Endothelial cell of umbilical vein (primary cell): ENCODE measurements at regions not wholly inside any gene's neighbourhood (a gene's known extent, or its start where the extent isn't known, plus 50 kb on each side); places are given as distances from the start of the nearest gene placed in this dataset.

Source experiments
- BruUV-seq: library from RNA; stranded (reverse); fragments of 400-500 nt; replicated peaks from 2 replicates; lab custom pipeline; 2021; lab: Mats Ljungman, UMichigan
- CTCF ChIA-PET: fragments of 300-600, 350-600 bp; sonication (Branson Sonifier 250); formaldehyde crosslinking; loops from one replicate; lab custom pipeline; 2021; ENCODE audit warnings: antibody characterized with exemption, inconsistent platforms; lab: Charles Lee
- POLR2A ChIA-PET: fragments of 300-600, 350-600 bp; sonication (Branson Sonifier 250); formaldehyde crosslinking; loops from one replicate; lab custom pipeline; 2021; ENCODE audit warnings: antibody characterized with exemption, inconsistent platforms; lab: Charles Lee
- DNase-seq: peaks from one replicate; pipeline ENCODE4 v3.0.0-alpha.2; 2011; ENCODE audit warnings: low read depth, low spot score
- FAIRE-seq: peaks from 2 replicates; lab custom pipeline; 2011; peaks lifted over from hg19 to GRCh38; lab: Jason Lieb, UNC
- H2AFZ ChIP-seq: 2 replicates; pipeline ENCODE4 v1.6.0; 2012; ENCODE audit warnings: low read depth, low read length, control low read depth, inconsistent platforms
- H3K27ac ChIP-seq: 2 replicates; pipeline ENCODE4 v1.5.1; 2011; ENCODE audit warnings: low read depth, mild to moderate bottlenecking, control low read depth, low read length, moderate library complexity; ENCODE audit not compliant: insufficient read depth
- H3K27me3 ChIP-seq, 2 experiments: 2 replicates each; pipeline versions ENCODE4 v1.6.0 to v1.6.1; 2011; ENCODE audit warnings: low read length in 2 of 2, mixed read lengths in 1 of 2; ENCODE audit not compliant: control insufficient read depth in 2 of 2, insufficient read depth in 2 of 2
- H3K36me3 ChIP-seq, 2 experiments: 2 replicates in 1 of 2; 3 replicates in 1 of 2; pipeline ENCODE4 v1.5.1; 2011; ENCODE audit warnings: low read length in 2 of 2, mild to moderate bottlenecking in 1 of 2, moderate library complexity in 1 of 2; ENCODE audit not compliant: control insufficient read depth in 2 of 2, insufficient read depth in 2 of 2; ENCODE audit errors: extremely low read depth in 1 of 2
- H3K4me1 ChIP-seq: 3 replicates; pipeline ENCODE4 v1.5.1; 2011; ENCODE audit warnings: mild to moderate bottlenecking, low read length; ENCODE audit not compliant: control insufficient read depth, insufficient read depth; ENCODE audit errors: extremely low read depth
- H3K4me2 ChIP-seq: 2 replicates; pipeline ENCODE4 v1.6.1; 2011; ENCODE audit warnings: low read length, control low read depth, mixed read lengths; ENCODE audit not compliant: insufficient read depth
- H3K4me3 ChIP-seq, 3 experiments: fragments of 200-600 bp in 1 of 3; sonication (generic), shearing (Covaris generic) in 1 of 3; replicated peaks in 1 of 3; 2 replicates each; pipeline ENCODE4 v1.5.1; 2011 to 2016; ENCODE audit warnings: control low read depth in 3 of 3, low read length in 3 of 3, mild to moderate bottlenecking in 2 of 3, inconsistent platforms in 1 of 3, low read depth in 1 of 3, moderate library complexity in 1 of 3; ENCODE audit not compliant: insufficient read depth in 1 of 3
- H3K79me2 ChIP-seq: 2 replicates; pipeline ENCODE4 v1.6.0; 2012; ENCODE audit warnings: low read length, inconsistent platforms; ENCODE audit not compliant: control insufficient read depth, insufficient read depth
- H3K9ac ChIP-seq: replicated peaks from 2 replicates; pipeline ENCODE3; 2011; ENCODE audit warnings: low read length, control low read depth; ENCODE audit not compliant: insufficient read depth; ENCODE audit errors: extremely low read depth
- H3K9me1 ChIP-seq: replicated peaks from 3 replicates; pipeline ENCODE4 v1.6.0; 2011; ENCODE audit warnings: mild to moderate bottlenecking, low read length; ENCODE audit not compliant: control insufficient read depth, insufficient read depth; ENCODE audit errors: extremely low read depth
- H3K9me3 ChIP-seq: replicated peaks from 2 replicates; pipeline ENCODE4 v1.5.1; 2012; ENCODE audit warnings: low read length, inconsistent platforms; ENCODE audit not compliant: control insufficient read depth, insufficient read depth
- H4K20me1 ChIP-seq: replicated peaks from 2 replicates; pipeline ENCODE3; 2011; ENCODE audit warnings: mild to moderate bottlenecking, low read length; ENCODE audit not compliant: control insufficient read depth, insufficient read depth; ENCODE audit errors: extremely low read depth
- EZH2 ChIP-seq: IDR thresholded peaks from 2 replicates; pipeline ENCODE4 v1.6.1; 2012; ENCODE audit warnings: borderline replicate concordance, low read depth, mild to moderate bottlenecking, moderate library complexity, low read length, inconsistent platforms; ENCODE audit not compliant: severe bottlenecking
- JUN ChIP-seq: IDR thresholded peaks from 2 replicates; pipeline ENCODE4 v1.6.1; 2011; ENCODE audit warnings: borderline replicate concordance, low read depth; ENCODE audit not compliant: insufficient read length, insufficient read depth
- MAX ChIP-seq: IDR thresholded peaks from 2 replicates; pipeline ENCODE4 v1.6.1; 2011; ENCODE audit not compliant: insufficient read depth, insufficient read length
- MYC ChIP-seq: IDR thresholded peaks from one replicate; pipeline ENCODE4 v1.6.1; 2011; ENCODE audit warnings: mild to moderate bottlenecking, low read depth, low read length
- POLR2A ChIP-seq: IDR thresholded peaks from 2 replicates; pipeline ENCODE4 v1.6.1; 2012; ENCODE audit warnings: low read depth, mild to moderate bottlenecking, control low read depth, low read length
- POLR2AphosphoS5 ChIP-seq: IDR thresholded peaks from 2 replicates; pipeline ENCODE4 v1.6.1; 2012; ENCODE audit warnings: low read depth, mild to moderate bottlenecking, control low read depth, low read length, moderate library complexity; ENCODE audit not compliant: insufficient read depth
- dilution Hi-C: fragments of 300-500 bp; cut with MboI; formaldehyde crosslinking; loops from one replicate; pipeline ENCODE4 v1.15.0; 2019; ENCODE audit warnings: low sequenced_read_pairs; ENCODE audit not compliant: extremely low pct_ligation_motif_present
- intact Hi-C: fragments of 100-400 bp; cut with micrococcal nuclease; formaldehyde crosslinking; loops from one replicate; pipeline ENCODE4 v1.10.0; 2022

GRCh38 chr20:60812561-60812960 is 439.5 kb upstream of the CDH4 start:
- CTCF ChIA-PET = no interaction called here
- POLR2A ChIA-PET = no interaction called here

GRCh38 chr20:60813066-60813465 is 439.0 kb upstream of the CDH4 start:
- Histone ChIP-seq H3K4me2 (no peak overlapping the region), H3K9me3 (peaks cover 8% of the 10 kb centered on the region), H3K4me1 (no peaks in the 10 kb centered on the region), H3K9ac (no peak overlapping the region), H3K27me3 (no peaks in the 10 kb centered on the region), H4K20me1 (no peaks in the 10 kb centered on the region), H3K4me3 (no peak overlapping the region), H2AFZ (no peak overlapping the region), H3K36me3 (no peaks in the 10 kb centered on the region), H3K9me1 (no peaks in the 10 kb centered on the region), H3K79me2 (no peaks in the 10 kb centered on the region), H3K27ac (no peak overlapping the region)
- FAIRE-seq = no peak
- dilution Hi-C loops = no loop called here
- CTCF ChIA-PET = no interaction called here
- DNase-seq = no peak
- BruUV-seq = no TSS peak
- no peak for TF ChIP-seq POLR2AphosphoS5
- TF ChIP-seq JUN = no peak
- TF ChIP-seq POLR2A = no peak
- no peak for TF ChIP-seq EZH2
- no peak for TF ChIP-seq MAX
- POLR2A ChIA-PET = no interaction called here
- intact Hi-C loops = no loop called here

More at GRCh38 chr20:60812561-60812960, 439.5 kb upstream of the CDH4 start:
- intact Hi-C loops = no loop called here
- Histone ChIP-seq H3K27ac (no peak overlapping the region), H3K36me3 (no peaks in the 10 kb centered on the region), H3K4me3 (no peak overlapping the region), H3K9me3 (peaks cover 8% of the 10 kb centered on the region), H3K27me3 (no peaks in the 10 kb centered on the region), H3K4me1 (no peaks in the 10 kb centered on the region), H3K79me2 (no peaks in the 10 kb centered on the region), H2AFZ (no peak overlapping the region), H3K9ac (no peak overlapping the region), H3K4me2 (no peak overlapping the region), H3K9me1 (no peaks in the 10 kb centered on the region), H4K20me1 (no peaks in the 10 kb centered on the region)
- no TSS peak for BruUV-seq
- DNase-seq (no peak), FAIRE-seq (no peak)
- TF ChIP-seq POLR2AphosphoS5 (no peak), MYC (no peak)
- dilution Hi-C loops = no loop called here
